ENCODE measurements at regions not wholly inside any gene's neighbourhood (a gene's known extent, or its start where the extent isn't known, plus 50 kb on each side); places are given as distances from the start of the nearest gene placed in this dataset.

DNA sequence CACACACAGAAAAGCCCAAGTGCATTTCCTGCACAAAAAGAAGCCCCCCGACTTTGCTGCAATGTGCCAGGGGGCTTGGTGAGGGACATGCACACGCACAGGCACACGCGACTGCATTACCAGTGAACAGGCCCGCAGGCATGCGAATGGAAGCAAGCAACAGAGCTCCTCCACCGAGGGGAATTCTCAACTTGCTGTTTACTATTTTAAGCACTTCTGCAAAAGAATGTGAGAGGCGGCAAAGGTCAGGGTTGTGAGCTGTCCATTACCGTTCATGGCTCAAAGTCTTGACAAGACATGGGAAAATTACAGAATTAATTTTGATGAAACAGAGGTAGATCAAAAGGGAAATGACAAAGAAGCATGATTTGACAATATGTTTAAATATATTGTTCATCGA lies 342.5 kb upstream of the NOCT start:
- TF ChIP-seq, protein P1, sequence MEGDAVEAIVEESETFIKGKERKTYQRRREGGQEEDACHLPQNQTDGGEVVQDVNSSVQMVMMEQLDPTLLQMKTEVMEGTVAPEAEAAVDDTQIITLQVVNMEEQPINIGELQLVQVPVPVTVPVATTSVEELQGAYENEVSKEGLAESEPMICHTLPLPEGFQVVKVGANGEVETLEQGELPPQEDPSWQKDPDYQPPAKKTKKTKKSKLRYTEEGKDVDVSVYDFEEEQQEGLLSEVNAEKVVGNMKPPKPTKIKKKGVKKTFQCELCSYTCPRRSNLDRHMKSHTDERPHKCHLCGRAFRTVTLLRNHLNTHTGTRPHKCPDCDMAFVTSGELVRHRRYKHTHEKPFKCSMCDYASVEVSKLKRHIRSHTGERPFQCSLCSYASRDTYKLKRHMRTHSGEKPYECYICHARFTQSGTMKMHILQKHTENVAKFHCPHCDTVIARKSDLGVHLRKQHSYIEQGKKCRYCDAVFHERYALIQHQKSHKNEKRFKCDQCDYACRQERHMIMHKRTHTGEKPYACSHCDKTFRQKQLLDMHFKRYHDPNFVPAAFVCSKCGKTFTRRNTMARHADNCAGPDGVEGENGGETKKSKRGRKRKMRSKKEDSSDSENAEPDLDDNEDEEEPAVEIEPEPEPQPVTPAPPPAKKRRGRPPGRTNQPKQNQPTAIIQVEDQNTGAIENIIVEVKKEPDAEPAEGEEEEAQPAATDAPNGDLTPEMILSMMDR (IDR thresholded peaks at IDR 0.05; ENCODE audit: low read depth, low read length) = no peak
- TF ChIP-seq, protein P2, sequence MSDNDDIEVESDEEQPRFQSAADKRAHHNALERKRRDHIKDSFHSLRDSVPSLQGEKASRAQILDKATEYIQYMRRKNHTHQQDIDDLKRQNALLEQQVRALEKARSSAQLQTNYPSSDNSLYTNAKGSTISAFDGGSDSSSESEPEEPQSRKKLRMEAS (IDR thresholded peaks at IDR 0.05; ENCODE audit: low read depth, low read length) = no peak
